ENCODE measurements at regions not wholly inside any gene's neighbourhood (a gene's known extent, or its start where the extent isn't known, plus 50 kb on each side); places are given as distances from the start of the nearest gene placed in this dataset.

- no peaks in the 10 kb centered on the region for H3K27me3 ChIP-seq (replicated peaks in 1 of 4; ENCODE audit: control extremely low read depth in 1 of 4, control insufficient read depth in 3 of 4, insufficient read depth in 4 of 4, low read length in 3 of 4)
- H4K20me1 ChIP-seq (ENCODE audit: control insufficient read depth, insufficient read depth, low read length, poor library complexity, severe bottlenecking), result no peaks in the 10 kb centered on the region
- ChIA-PET CTCF (no interaction called here), POLR2A (no interaction called here)
- ATAC-seq (ENCODE audit: low read depth) (no peak), DNase-seq (no peak)
- Mint-ChIP-seq H3K9me3 (ENCODE audit: insufficient read depth) (no peaks in the 10 kb centered on the region), H3K27ac (no peak overlapping the region), H3K27me3 (no peaks in the 10 kb centered on the region), H3K4me3 (no peak overlapping the region), H3K4me1 (no peaks in the 10 kb centered on the region)
- H3K79me2 ChIP-seq (ENCODE audit: control insufficient read depth, insufficient read depth, low read length), result no peaks in the 10 kb centered on the region
- no CpG with 5 or more reads among the region's 1 CpG for WGBS (ENCODE audit: insufficient coverage)
- no peak overlapping the region for H3K4me2 ChIP-seq (replicated peaks; ENCODE audit: low read depth, low read length, poor library complexity, severe bottlenecking)
- H2AFZ ChIP-seq (ENCODE audit: insufficient read depth, low read depth, low read length, poor library complexity, severe bottlenecking), result no peak overlapping the region
- H3K36me3 ChIP-seq (replicated peaks in 1 of 2; ENCODE audit: control extremely low read depth in 1 of 2, control insufficient read depth in 1 of 2, extremely low read depth in 1 of 2, insufficient read depth in 2 of 2, low read length in 1 of 2), result no peaks in the 10 kb centered on the region
- intact Hi-C loops (cut with micrococcal nuclease), result no loop called here
- H3K4me3 ChIP-seq (ENCODE audit: control extremely low read depth in 1 of 5, extremely low read depth in 1 of 5, insufficient read depth in 1 of 5, low read depth in 2 of 5, low read length in 4 of 5), result no peak overlapping the region
- H3K4me1 ChIP-seq (ENCODE audit: control insufficient read depth in 2 of 2, insufficient read depth in 2 of 2, low read length in 2 of 2), result no peaks in the 10 kb centered on the region
- no peak overlapping the region for H3K9ac ChIP-seq (ENCODE audit: low read length)
- no peak for TF ChIP-seq CTCF (IDR thresholded peaks at IDR 0.05)
- TF ChIP-seq EZH2 (IDR thresholded peaks at IDR 0.05; ENCODE audit: borderline replicate concordance, insufficient read depth, low read depth, low read length, poor library complexity, severe bottlenecking), result no peak
- no peaks in the 10 kb centered on the region for H3K9me3 ChIP-seq (ENCODE audit: control extremely low read depth in 1 of 3, control insufficient read depth in 2 of 3, insufficient read depth in 1 of 3, low read length in 2 of 3)
- no peak overlapping the region for H3K27ac ChIP-seq (ENCODE audit: low read length in 2 of 2)
These were observed 656.1 kb upstream of the NEGR1 start for GRCh38 chr1:72938408-72938807.

GRCh38 chr1:72937905-72938304, 655.6 kb upstream of the NEGR1 start:
- WGBS (ENCODE audit: insufficient coverage), result no CpG with 5 or more reads among the region's 1 CpG
- no peaks in the 10 kb centered on the region for H3K4me1 Mint-ChIP-seq
- Histone ChIP-seq H3K4me3 (ENCODE audit: control extremely low read depth in 1 of 5, extremely low read depth in 1 of 5, insufficient read depth in 1 of 5, low read depth in 2 of 5, low read length in 4 of 5) (no peak overlapping the region), H3K27ac (ENCODE audit: low read length in 2 of 2) (no peak overlapping the region), H3K9ac (ENCODE audit: low read length) (no peak overlapping the region), H3K4me2 (replicated peaks; ENCODE audit: low read depth, low read length, poor library complexity, severe bottlenecking) (no peak overlapping the region), H3K79me2 (ENCODE audit: control insufficient read depth, insufficient read depth, low read length) (no peaks in the 10 kb centered on the region), H2AFZ (ENCODE audit: insufficient read depth, low read depth, low read length, poor library complexity, severe bottlenecking) (no peak overlapping the region), H3K9me3 (ENCODE audit: control extremely low read depth in 1 of 3, control insufficient read depth in 2 of 3, insufficient read depth in 1 of 3, low read length in 2 of 3) (no peaks in the 10 kb centered on the region), H3K4me1 (ENCODE audit: control insufficient read depth in 2 of 2, insufficient read depth in 2 of 2, low read length in 2 of 2) (no peaks in the 10 kb centered on the region), H4K20me1 (ENCODE audit: control insufficient read depth, insufficient read depth, low read length, poor library complexity, severe bottlenecking) (no peaks in the 10 kb centered on the region), H3K36me3 (replicated peaks in 1 of 2; ENCODE audit: control extremely low read depth in 1 of 2, control insufficient read depth in 1 of 2, extremely low read depth in 1 of 2, insufficient read depth in 2 of 2, low read length in 1 of 2) (no peaks in the 10 kb centered on the region), H3K27me3 (replicated peaks in 1 of 4; ENCODE audit: control extremely low read depth in 1 of 4, control insufficient read depth in 3 of 4, insufficient read depth in 4 of 4, low read length in 3 of 4) (no peaks in the 10 kb centered on the region)
- H3K9me3 Mint-ChIP-seq (ENCODE audit: insufficient read depth), result no peaks in the 10 kb centered on the region
- TF ChIP-seq EZH2 (IDR thresholded peaks at IDR 0.05; ENCODE audit: borderline replicate concordance, insufficient read depth, low read depth, low read length, poor library complexity, severe bottlenecking) (no peak), CTCF (IDR thresholded peaks at IDR 0.05) (no peak)
- no peak for DNase-seq
- H3K27me3 Mint-ChIP-seq, result no peaks in the 10 kb centered on the region
- POLR2A ChIA-PET, result no interaction called here
- intact Hi-C loops (cut with micrococcal nuclease), result no loop called here
- no peak overlapping the region for H3K27ac Mint-ChIP-seq
- CTCF ChIA-PET, result no interaction called here
- no peak for ATAC-seq (ENCODE audit: low read depth)
- no peak overlapping the region for H3K4me3 Mint-ChIP-seq

Measured in B cell (primary cell).